ENCODE measurements at regions not wholly inside any gene's neighbourhood (a gene's known extent, or its start where the extent isn't known, plus 50 kb on each side); places are given as distances from the start of the nearest gene placed in this dataset.

DNA sequence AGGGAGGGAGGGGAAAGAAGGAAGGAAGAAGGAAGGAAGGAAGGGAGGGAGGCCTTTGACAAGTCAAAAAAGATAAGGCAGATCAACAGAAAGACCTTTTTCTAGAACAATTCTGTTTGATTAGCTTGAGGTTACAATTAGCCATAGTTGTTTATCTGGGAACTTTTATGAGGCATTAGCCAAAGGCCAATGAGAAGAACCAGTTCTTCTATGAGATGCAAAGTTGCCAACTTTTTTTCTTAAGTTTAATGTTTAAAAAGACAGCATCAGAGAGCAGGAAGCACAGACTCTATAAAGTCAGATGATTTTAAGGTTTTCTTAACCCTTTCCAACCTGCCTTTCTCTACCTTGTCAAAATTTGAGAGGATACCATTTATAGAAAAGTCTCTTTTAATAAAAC, 301.3 kb upstream of the NR2F2 start:
- no peaks in the 10 kb centered on the region for H4K20me1 ChIP-seq (ENCODE audit: control insufficient read depth, extremely low read depth, insufficient read depth, low read length)
- H3K79me2 ChIP-seq (ENCODE audit: control insufficient read depth, insufficient read depth, low read length), result no peaks in the 10 kb centered on the region
- no peak overlapping the region for H3K9ac ChIP-seq (ENCODE audit: insufficient read depth, low read length)
- TF ChIP-seq, protein P1, sequence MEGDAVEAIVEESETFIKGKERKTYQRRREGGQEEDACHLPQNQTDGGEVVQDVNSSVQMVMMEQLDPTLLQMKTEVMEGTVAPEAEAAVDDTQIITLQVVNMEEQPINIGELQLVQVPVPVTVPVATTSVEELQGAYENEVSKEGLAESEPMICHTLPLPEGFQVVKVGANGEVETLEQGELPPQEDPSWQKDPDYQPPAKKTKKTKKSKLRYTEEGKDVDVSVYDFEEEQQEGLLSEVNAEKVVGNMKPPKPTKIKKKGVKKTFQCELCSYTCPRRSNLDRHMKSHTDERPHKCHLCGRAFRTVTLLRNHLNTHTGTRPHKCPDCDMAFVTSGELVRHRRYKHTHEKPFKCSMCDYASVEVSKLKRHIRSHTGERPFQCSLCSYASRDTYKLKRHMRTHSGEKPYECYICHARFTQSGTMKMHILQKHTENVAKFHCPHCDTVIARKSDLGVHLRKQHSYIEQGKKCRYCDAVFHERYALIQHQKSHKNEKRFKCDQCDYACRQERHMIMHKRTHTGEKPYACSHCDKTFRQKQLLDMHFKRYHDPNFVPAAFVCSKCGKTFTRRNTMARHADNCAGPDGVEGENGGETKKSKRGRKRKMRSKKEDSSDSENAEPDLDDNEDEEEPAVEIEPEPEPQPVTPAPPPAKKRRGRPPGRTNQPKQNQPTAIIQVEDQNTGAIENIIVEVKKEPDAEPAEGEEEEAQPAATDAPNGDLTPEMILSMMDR (conservative IDR thresholded peaks at IDR 0.05 in 1 of 2, IDR thresholded peaks at IDR 0.05 in 1 of 2; ENCODE audit: low read depth in 1 of 2, low read length in 2 of 2), result no peak
- no peak for TF ChIP-seq EZH2 (IDR thresholded peaks at IDR 0.05; ENCODE audit: low read length, missing control alignments)
- H3K9me3 ChIP-seq (ENCODE audit: control insufficient read depth, insufficient read depth, low read depth, low read length), result no peaks in the 10 kb centered on the region
- H3K4me2 ChIP-seq (ENCODE audit: extremely low read depth, insufficient read depth, low read length), result no peak overlapping the region
- no peak overlapping the region for H2AFZ ChIP-seq (ENCODE audit: low read length)
- H3K4me3 ChIP-seq (replicated peaks in 1 of 4; ENCODE audit: control extremely low read depth in 1 of 4, insufficient read depth in 1 of 4, low read depth in 3 of 4, low read length in 4 of 4), result no peak overlapping the region
- DNase-seq (ENCODE audit: low read depth in 2 of 2), result no peak
- no peaks in the 10 kb centered on the region for H3K4me1 ChIP-seq (ENCODE audit: control insufficient read depth, extremely low read depth, insufficient read depth, low read length)
- H3K27me3 ChIP-seq (ENCODE audit: control insufficient read depth, insufficient read depth, low read length), result no peaks in the 10 kb centered on the region
- H3K27ac ChIP-seq (ENCODE audit: insufficient read depth, low read length), result no peak overlapping the region
- H3K36me3 ChIP-seq (ENCODE audit: control insufficient read depth, insufficient read depth, low read length), result no peaks in the 10 kb centered on the region

DNA sequence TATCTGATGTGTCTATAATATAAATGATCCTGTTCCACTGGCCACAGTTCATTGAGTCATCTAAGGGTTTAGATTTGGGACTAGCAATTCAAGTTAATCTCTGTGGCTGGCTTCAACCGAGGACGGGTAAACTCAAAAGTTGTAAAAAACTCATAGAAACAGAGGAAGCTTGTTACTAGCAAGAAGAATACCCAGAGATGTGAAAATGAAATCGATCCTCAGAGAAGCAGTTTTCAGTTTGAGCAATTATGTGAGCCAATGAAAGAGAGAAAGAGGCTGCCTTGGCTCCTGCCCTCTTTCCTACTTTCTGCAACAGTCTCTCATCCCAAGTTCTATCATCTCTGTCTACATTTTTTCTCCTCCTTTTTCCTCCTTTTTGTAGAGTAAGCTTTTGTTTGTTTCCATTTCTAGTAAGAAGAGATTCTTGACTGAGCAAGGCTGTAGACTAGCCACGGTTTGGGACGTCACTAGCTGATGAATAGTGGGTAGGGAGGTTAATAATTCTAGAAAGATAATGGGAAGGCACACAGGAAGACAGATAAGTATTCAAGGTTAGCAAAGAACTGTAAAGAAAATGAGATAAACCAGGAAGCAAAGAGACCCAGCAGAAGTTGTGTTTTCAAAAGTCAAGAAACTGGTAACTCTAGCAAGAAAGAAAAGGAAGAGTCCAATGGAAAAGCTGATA, 298.9 kb upstream of the NR2F2 start:
- no peak overlapping the region for H3K4me2 ChIP-seq (ENCODE audit: extremely low read depth, insufficient read depth, low read length)
- H4K20me1 ChIP-seq (ENCODE audit: control insufficient read depth, extremely low read depth, insufficient read depth, low read length), result no peaks in the 10 kb centered on the region
- H3K9ac ChIP-seq (ENCODE audit: insufficient read depth, low read length), result no peak overlapping the region
- H3K9me3 ChIP-seq (ENCODE audit: control insufficient read depth, insufficient read depth, low read depth, low read length), result no peaks in the 10 kb centered on the region
- H3K27me3 ChIP-seq (ENCODE audit: control insufficient read depth, insufficient read depth, low read length), result no peaks in the 10 kb centered on the region
- H3K79me2 ChIP-seq (ENCODE audit: control insufficient read depth, insufficient read depth, low read length), result no peaks in the 10 kb centered on the region
- H3K4me3 ChIP-seq (replicated peaks in 1 of 4; ENCODE audit: control extremely low read depth in 1 of 4, insufficient read depth in 1 of 4, low read depth in 3 of 4, low read length in 4 of 4), result no peak overlapping the region
- H3K36me3 ChIP-seq (ENCODE audit: control insufficient read depth, insufficient read depth, low read length), result no peaks in the 10 kb centered on the region
- no peak overlapping the region for H3K27ac ChIP-seq (ENCODE audit: insufficient read depth, low read length)
- no peak overlapping the region for H2AFZ ChIP-seq (ENCODE audit: low read length)
- TF ChIP-seq EZH2 (IDR thresholded peaks at IDR 0.05; ENCODE audit: low read length, missing control alignments), result no peak
- TF ChIP-seq, protein P1 (conservative IDR thresholded peaks at IDR 0.05 in 1 of 2, IDR thresholded peaks at IDR 0.05 in 1 of 2; ENCODE audit: low read depth in 1 of 2, low read length in 2 of 2), result no peak
- no peaks in the 10 kb centered on the region for H3K4me1 ChIP-seq (ENCODE audit: control insufficient read depth, extremely low read depth, insufficient read depth, low read length)
- no peak for DNase-seq (ENCODE audit: low read depth in 2 of 2)

DNA sequence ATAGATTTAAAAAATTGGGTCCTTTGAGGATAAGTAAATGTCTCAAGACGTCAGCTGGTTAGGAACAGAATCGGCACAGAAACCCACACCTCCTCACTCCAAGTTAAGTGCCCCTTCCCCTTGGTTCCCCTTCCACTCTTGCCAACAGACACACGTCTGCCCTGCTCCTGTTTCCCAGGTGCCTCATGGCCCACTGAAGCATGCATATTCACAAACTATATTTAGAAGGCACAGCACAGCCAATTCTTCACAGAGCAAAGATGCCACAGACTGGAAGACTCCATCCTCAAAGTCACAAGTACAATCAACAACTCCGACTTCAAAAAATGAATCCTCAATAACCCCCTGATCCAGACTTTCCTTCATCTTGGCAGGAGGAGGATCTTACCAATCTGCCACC, 295.4 kb upstream of the NR2F2 start:
- Histone ChIP-seq H3K79me2 (ENCODE audit: control insufficient read depth, insufficient read depth, low read length) (no peaks in the 10 kb centered on the region), H3K27me3 (ENCODE audit: control insufficient read depth, insufficient read depth, low read length) (no peaks in the 10 kb centered on the region), H3K9me3 (ENCODE audit: control insufficient read depth, insufficient read depth, low read depth, low read length) (no peaks in the 10 kb centered on the region), H3K27ac (ENCODE audit: insufficient read depth, low read length) (no peak overlapping the region), H2AFZ (ENCODE audit: low read length) (no peak overlapping the region), H3K4me1 (ENCODE audit: control insufficient read depth, extremely low read depth, insufficient read depth, low read length) (no peaks in the 10 kb centered on the region), H3K36me3 (ENCODE audit: control insufficient read depth, insufficient read depth, low read length) (no peaks in the 10 kb centered on the region), H4K20me1 (ENCODE audit: control insufficient read depth, extremely low read depth, insufficient read depth, low read length) (no peaks in the 10 kb centered on the region), H3K4me2 (ENCODE audit: extremely low read depth, insufficient read depth, low read length) (no peak overlapping the region), H3K9ac (ENCODE audit: insufficient read depth, low read length) (no peak overlapping the region), H3K4me3 (replicated peaks in 1 of 4; ENCODE audit: control extremely low read depth in 1 of 4, insufficient read depth in 1 of 4, low read depth in 3 of 4, low read length in 4 of 4) (no peak overlapping the region)
- TF ChIP-seq, protein P1 (conservative IDR thresholded peaks at IDR 0.05 in 1 of 2, IDR thresholded peaks at IDR 0.05 in 1 of 2; ENCODE audit: low read depth in 1 of 2, low read length in 2 of 2), result no peak
- TF ChIP-seq EZH2 (IDR thresholded peaks at IDR 0.05; ENCODE audit: low read length, missing control alignments), result no peak
- no peak for DNase-seq (ENCODE audit: low read depth in 2 of 2)

All from fibroblast of lung (primary cell).